HCT116 (cell line): ENCODE measurements at regions not wholly inside any gene's neighbourhood (a gene's known extent, or its start where the extent isn't known, plus 50 kb on each side); places are given as distances from the start of the nearest gene placed in this dataset.

Experiments
- POLR2AphosphoS5 ChIP-seq: IDR thresholded peaks from 2 replicates; pipeline ENCODE4 v1.6.1; 2011; ENCODE audit warnings: mild to moderate bottlenecking, low read depth, low read length, moderate library complexity
- RAD21 ChIP-seq: IDR thresholded peaks from 2 replicates; pipeline ENCODE4 v1.6.1; 2012; ENCODE audit warnings: low read depth, mild to moderate bottlenecking
- SP1 ChIP-seq: IDR thresholded peaks from 2 replicates; pipeline ENCODE4 v1.6.1; 2012; ENCODE audit warnings: low read depth
- SRF ChIP-seq: IDR thresholded peaks from 2 replicates; pipeline ENCODE4 v1.6.1; 2012; ENCODE audit warnings: low read depth
- YY1 ChIP-seq: IDR thresholded peaks from 2 replicates; pipeline ENCODE4 v1.6.1; 2011; ENCODE audit warnings: low read length, low read depth, moderate library complexity, mild to moderate bottlenecking; ENCODE audit not compliant: insufficient replicate concordance; ENCODE audit errors: extremely low read depth
- ZFX ChIP-seq: fragments of 450-650 bp; IDR thresholded peaks from 2 replicates; pipeline ENCODE4 v1.6.1; 2017
- TF ChIP-seq, protein P1 (sequence below), 3 experiments: fragments of 200-600 bp in 1 of 3; sonication (generic) in 1 of 3; IDR thresholded peaks in 2 of 3; conservative IDR thresholded peaks in 1 of 3; 2 replicates each; pipeline ENCODE4 v1.5.1; 2012 to 2017; ENCODE audit warnings: low read depth in 2 of 3, low read length in 2 of 3, antibody characterized with exemption in 1 of 3, borderline replicate concordance in 1 of 3, control low read depth in 1 of 3, mild to moderate bottlenecking in 1 of 3, mixed read lengths in 1 of 3, mixed run types in 1 of 3, moderate library complexity in 1 of 3; ENCODE audit not compliant: insufficient read depth in 1 of 3

DNA sequence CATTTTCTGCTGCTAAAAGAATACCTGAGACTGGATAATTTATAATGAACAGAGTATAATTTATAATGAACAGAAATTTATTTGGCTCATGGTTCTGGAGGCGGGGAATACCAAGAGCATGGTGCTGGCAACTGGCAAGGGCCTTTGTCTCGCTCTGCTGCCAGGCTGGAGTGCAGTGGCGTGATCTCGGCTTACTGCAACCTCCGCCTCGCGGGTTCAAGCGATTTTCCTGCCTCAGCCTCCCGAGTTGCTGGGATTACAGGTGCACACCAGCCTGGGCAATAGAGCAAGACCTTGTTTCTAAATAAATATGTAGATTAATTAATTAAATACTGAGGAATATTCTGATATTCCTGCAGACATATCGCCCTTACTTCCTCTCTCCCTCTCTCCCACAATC lies 1610.8 kb downstream of the SUCLG1 start:
- no peak for TF ChIP-seq POLR2AphosphoS5
- no peak for TF ChIP-seq ZFX
- TF ChIP-seq, protein P1, sequence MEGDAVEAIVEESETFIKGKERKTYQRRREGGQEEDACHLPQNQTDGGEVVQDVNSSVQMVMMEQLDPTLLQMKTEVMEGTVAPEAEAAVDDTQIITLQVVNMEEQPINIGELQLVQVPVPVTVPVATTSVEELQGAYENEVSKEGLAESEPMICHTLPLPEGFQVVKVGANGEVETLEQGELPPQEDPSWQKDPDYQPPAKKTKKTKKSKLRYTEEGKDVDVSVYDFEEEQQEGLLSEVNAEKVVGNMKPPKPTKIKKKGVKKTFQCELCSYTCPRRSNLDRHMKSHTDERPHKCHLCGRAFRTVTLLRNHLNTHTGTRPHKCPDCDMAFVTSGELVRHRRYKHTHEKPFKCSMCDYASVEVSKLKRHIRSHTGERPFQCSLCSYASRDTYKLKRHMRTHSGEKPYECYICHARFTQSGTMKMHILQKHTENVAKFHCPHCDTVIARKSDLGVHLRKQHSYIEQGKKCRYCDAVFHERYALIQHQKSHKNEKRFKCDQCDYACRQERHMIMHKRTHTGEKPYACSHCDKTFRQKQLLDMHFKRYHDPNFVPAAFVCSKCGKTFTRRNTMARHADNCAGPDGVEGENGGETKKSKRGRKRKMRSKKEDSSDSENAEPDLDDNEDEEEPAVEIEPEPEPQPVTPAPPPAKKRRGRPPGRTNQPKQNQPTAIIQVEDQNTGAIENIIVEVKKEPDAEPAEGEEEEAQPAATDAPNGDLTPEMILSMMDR (IDR thresholded peaks at IDR 0.05 in 2 of 3, conservative IDR thresholded peaks at IDR 0.05 in 1 of 3; ENCODE audit: borderline replicate concordance in 1 of 3, insufficient read depth in 1 of 3, low read depth in 2 of 3, low read length in 2 of 3), result no peak
- no peak for TF ChIP-seq YY1
- TF ChIP-seq SRF, result no peak
- no peak for TF ChIP-seq RAD21
- no peak for TF ChIP-seq SP1
